Sigmoid colon (tissue), 4 donors: ENCODE measurements at regions not wholly inside any gene's neighbourhood (a gene's known extent, or its start where the extent isn't known, plus 50 kb on each side); places are given as distances from the start of the nearest gene placed in this dataset.

Source experiments
- CTCF ChIP-seq, 4 experiments: fragments of 450-650 bp in 3 of 4; fragments of 200-600 bp in 1 of 4; IDR thresholded peaks; one replicate each; pipeline ENCODE4 v1.5.1; 2016 to 2019; ENCODE audit warnings: antibody characterized with exemption in 4 of 4, mild to moderate bottlenecking in 3 of 4, moderate library complexity in 2 of 4
- EP300 ChIP-seq, 4 donors: sonication (generic); formaldehyde crosslinking; IDR thresholded peaks; one replicate each; pipeline ENCODE4 v1.6.1; 2017; ENCODE audit warnings: antibody characterized with exemption in 4 of 4

GRCh38 chr12:3416159-3416558, 74.8 kb upstream of the PRMT8 start:
- no peak for TF ChIP-seq CTCF (IDR thresholded peaks at IDR 0.05)
- no peak for TF ChIP-seq EP300 (IDR thresholded peaks at IDR 0.05)
